Thymus (tissue), 11 donors: ENCODE measurements at regions not wholly inside any gene's neighbourhood (a gene's known extent, or its start where the extent isn't known, plus 50 kb on each side); places are given as distances from the start of the nearest gene placed in this dataset.
A peak's percentile ranks its signal among the peaks of the same experiment; 100 is the strongest.

ENCODE experiments used
- DNase-seq, 9 donors: peaks; one replicate each; pipeline ENCODE4 v3.0.0-alpha.2; 2013; ENCODE audit warnings: low spot score in 9 of 9, low read depth in 6 of 9, missing footprints in 1 of 9
- H3K27ac ChIP-seq, 2 donors: one replicate each; pipeline ENCODE4 v1.5.1; 2013; ENCODE audit warnings: control low read depth in 1 of 2, low read depth in 1 of 2, low read length in 1 of 2, mild to moderate bottlenecking in 1 of 2, moderate library complexity in 1 of 2
- H3K27me3 ChIP-seq, 2 donors: one replicate each; pipeline ENCODE4 v1.5.1; 2013; ENCODE audit warnings: low read length in 1 of 2; ENCODE audit not compliant: control insufficient read depth in 2 of 2, insufficient read depth in 1 of 2
- H3K36me3 ChIP-seq, 2 donors: one replicate each; pipeline ENCODE4 v1.5.1; 2013; ENCODE audit warnings: low read length in 1 of 2, mild to moderate bottlenecking in 1 of 2, moderate library complexity in 1 of 2; ENCODE audit not compliant: control insufficient read depth in 2 of 2, insufficient read depth in 2 of 2
- H3K4me1 ChIP-seq, 2 donors: one replicate each; pipeline ENCODE4 v1.5.1; 2013; ENCODE audit warnings: low read length in 2 of 2; ENCODE audit not compliant: control insufficient read depth in 2 of 2, insufficient read depth in 2 of 2
- H3K4me3 ChIP-seq, 2 donors: one replicate each; pipeline ENCODE4 v1.5.1; 2013; ENCODE audit warnings: low read length in 2 of 2, control low read depth in 1 of 2, mild to moderate bottlenecking in 1 of 2
- H3K9me3 ChIP-seq, 2 donors: one replicate each; pipeline ENCODE4 v1.5.1; 2013; ENCODE audit warnings: low read length in 1 of 2, mild to moderate bottlenecking in 1 of 2; ENCODE audit not compliant: control insufficient read depth in 2 of 2, insufficient read depth in 1 of 2
- WGBS: extraction: QIAGEN DNeasy Blood & Tissue Kit; methylation state at CpG from one replicate; pipeline ENCODE4 v1.1.7; 2013; 5-methylcytosine and 5-hydroxymethylcytosine counted together
- donor health status: healthy.

DNA sequence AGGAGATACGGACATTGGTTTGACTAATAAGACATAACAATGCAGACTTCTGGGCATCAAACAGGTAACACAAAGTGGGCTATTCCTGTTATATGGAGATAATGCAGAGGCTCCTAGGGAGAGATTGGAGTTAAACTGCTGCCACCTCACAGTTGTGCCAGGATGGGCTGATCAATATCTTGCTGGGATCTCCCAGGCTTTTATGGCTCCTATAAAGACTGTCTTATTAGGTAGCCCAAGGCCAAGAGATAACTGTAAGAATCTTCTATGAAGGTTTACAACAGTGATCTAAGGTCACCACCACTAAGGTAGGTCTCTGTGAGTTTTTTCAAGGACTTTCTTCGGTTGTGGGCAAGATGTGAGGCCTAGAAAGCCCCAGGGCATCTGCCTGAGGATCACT, 345.8 kb downstream of the KLF5 start:
- DNase-seq: no peak
- 25% methylated on average over 2 of the region's 2 CpGs for WGBS
- no peak overlapping the region for H3K27ac ChIP-seq
- H3K36me3 ChIP-seq: no peaks in the 10 kb centered on the region
- H3K4me1 ChIP-seq: no peaks in the 10 kb centered on the region
- no peaks in the 10 kb centered on the region for H3K9me3 ChIP-seq
- H3K4me3 ChIP-seq: no peak overlapping the region
- H3K27me3 ChIP-seq: no peaks in the 10 kb centered on the region

DNA sequence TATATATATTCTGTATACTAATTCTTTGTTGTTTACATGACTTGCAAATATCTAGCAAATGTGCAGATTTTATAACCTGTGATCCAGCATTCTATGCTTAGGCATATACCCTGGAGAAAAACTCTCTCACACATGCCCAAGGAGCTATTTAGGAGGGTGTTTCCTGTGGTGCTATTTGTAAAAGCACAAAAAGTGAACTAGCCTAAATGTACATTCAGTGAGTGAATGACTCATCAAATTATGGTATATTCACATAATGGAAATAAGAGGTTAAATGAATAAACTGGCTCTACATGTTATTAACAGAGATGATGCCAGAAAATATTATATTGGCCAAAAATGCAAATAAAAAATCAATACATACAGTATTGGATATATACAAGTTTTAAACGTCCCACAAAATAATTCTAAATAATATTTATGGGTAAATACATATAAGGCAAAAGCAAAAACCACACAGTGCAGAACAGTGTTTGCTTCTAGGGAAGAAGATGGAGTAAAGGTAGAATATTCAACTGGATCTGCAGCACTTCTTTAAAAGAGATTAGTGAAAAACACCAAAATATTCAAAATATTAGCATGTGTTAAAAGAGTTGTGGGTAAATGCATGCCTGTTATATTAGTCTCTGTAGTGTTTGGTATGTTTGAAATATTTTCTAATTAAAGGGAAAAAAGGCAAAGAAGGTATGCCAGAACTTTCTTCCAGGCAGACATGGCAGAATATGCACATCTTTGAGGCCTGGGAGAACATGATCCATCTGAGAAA, 344.7 kb downstream of the KLF5 start:
- WGBS: 90% methylated on average over 1 of the region's 1 CpG
- Histone ChIP-seq H3K4me3 (no peak overlapping the region), H3K27ac (no peak overlapping the region), H3K36me3 (no peaks in the 10 kb centered on the region), H3K9me3 (no peaks in the 10 kb centered on the region), H3K27me3 (no peaks in the 10 kb centered on the region), H3K4me1 (no peaks in the 10 kb centered on the region)
- DNase-seq: no peak

GRCh38 chr13:73401769-73402168, 343.0 kb downstream of the KLF5 start:
- H3K9me3 ChIP-seq: no peaks in the 10 kb centered on the region
- no peaks in the 10 kb centered on the region for H3K4me1 ChIP-seq
- no peak overlapping the region for H3K27ac ChIP-seq
- H3K4me3 ChIP-seq: no peak overlapping the region
- H3K36me3 ChIP-seq: no peaks in the 10 kb centered on the region
- DNase-seq: no peak
- WGBS: 85% methylated on average over 2 of the region's 2 CpGs
- H3K27me3 ChIP-seq: no peaks in the 10 kb centered on the region

- DNase-seq: peak in 1 of 9 donors; percentile 12
- Histone ChIP-seq H3K9me3 (no peaks in the 10 kb centered on the region), H3K27ac (no peak overlapping the region), H3K4me1 (no peaks in the 10 kb centered on the region), H3K27me3 (no peaks in the 10 kb centered on the region), H3K36me3 (no peaks in the 10 kb centered on the region), H3K4me3 (no peak overlapping the region)
- 93% methylated on average over 10 of the region's 10 CpGs for WGBS
These were observed 340.8 kb downstream of the KLF5 start for GRCh38 chr13:73399347-73400216.

GRCh38 chr13:73397496-73398305, 338.9 kb downstream of the KLF5 start:
- H3K4me1 ChIP-seq: no peaks in the 10 kb centered on the region
- no peak overlapping the region for H3K27ac ChIP-seq
- no peak overlapping the region for H3K4me3 ChIP-seq
- 92% methylated on average over 8 of the region's 8 CpGs for WGBS
- no peak for DNase-seq
- H3K36me3 ChIP-seq: no peaks in the 10 kb centered on the region
- no peaks in the 10 kb centered on the region for H3K9me3 ChIP-seq
- H3K27me3 ChIP-seq: no peaks in the 10 kb centered on the region

- H3K9me3 ChIP-seq: no peaks in the 10 kb centered on the region
These were observed 335.3 kb downstream of the KLF5 start for GRCh38 chr13:73394066-73394465.

GRCh38 chr13:73390100-73390499, 331.3 kb downstream of the KLF5 start:
- Histone ChIP-seq H3K36me3 (no peaks in the 10 kb centered on the region), H3K4me3 (no peak overlapping the region), H3K4me1 (no peaks in the 10 kb centered on the region), H3K9me3 (no peaks in the 10 kb centered on the region), H3K27me3 (no peaks in the 10 kb centered on the region), H3K27ac (no peak overlapping the region)
- no peak for DNase-seq
- 98% methylated on average over 2 of the region's 2 CpGs for WGBS

More at GRCh38 chr13:73394066-73394465, 335.3 kb downstream of the KLF5 start:
- Histone ChIP-seq H3K4me1 (no peaks in the 10 kb centered on the region), H3K27ac (no peak overlapping the region), H3K27me3 (no peaks in the 10 kb centered on the region), H3K4me3 (no peak overlapping the region), H3K36me3 (no peaks in the 10 kb centered on the region)
- DNase-seq: no peak

DNA sequence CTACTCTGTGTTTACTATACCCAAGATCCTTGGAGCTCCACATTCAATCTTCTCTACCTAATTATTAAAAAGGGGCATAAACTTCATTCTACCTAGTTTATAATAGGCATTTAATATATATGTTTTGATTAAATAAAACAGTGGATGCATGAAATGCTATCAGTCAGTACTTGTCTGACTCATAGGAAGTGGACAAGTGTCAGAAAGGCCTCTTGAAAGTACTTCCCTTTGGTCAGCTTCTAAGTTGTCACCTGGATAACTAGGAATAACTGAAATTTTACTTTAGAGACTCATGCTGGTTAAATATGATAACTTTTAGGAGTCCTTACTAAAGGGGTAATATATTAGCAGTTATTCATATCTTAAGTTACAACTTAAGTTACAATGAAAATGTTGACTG, 329.8 kb downstream of the KLF5 start:
- Histone ChIP-seq H3K27me3 (no peaks in the 10 kb centered on the region), H3K4me1 (no peaks in the 10 kb centered on the region), H3K4me3 (no peak overlapping the region), H3K27ac (no peak overlapping the region), H3K9me3 (no peaks in the 10 kb centered on the region), H3K36me3 (no peaks in the 10 kb centered on the region)
- no peak for DNase-seq

DNA sequence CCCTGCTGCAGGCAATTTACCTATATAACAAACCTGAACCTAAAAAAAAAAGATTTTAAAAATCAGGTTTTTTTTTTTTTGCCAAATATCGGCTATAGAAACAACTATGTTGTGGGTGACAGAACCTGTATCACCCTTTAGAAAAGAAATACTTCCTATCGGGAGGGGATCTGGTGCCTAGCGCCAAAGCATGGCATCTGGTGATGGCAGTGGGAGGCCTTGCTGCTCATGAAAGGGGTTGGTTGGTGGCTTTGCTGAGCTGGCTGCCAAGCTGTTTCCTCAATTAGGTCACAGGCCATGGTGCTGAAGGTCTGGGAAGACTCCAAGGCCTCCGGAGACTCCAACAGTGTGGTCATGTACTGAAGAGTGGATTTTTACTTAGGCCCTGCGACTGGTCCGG, 328.5 kb downstream of the KLF5 start:
- Histone ChIP-seq H3K4me3 (no peak overlapping the region), H3K27ac (no peak overlapping the region), H3K27me3 (no peaks in the 10 kb centered on the region), H3K4me1 (no peaks in the 10 kb centered on the region), H3K36me3 (no peaks in the 10 kb centered on the region), H3K9me3 (no peaks in the 10 kb centered on the region)
- 98% methylated on average over 6 of the region's 6 CpGs for WGBS
- DNase-seq: no peak
